GM10248 (cell line): ENCODE measurements at regions not wholly inside any gene's neighbourhood (a gene's known extent, or its start where the extent isn't known, plus 50 kb on each side); places are given as distances from the start of the nearest gene placed in this dataset.

ENCODE experiments used
- CTCF ChIA-PET: fragments of 300-600 bp; sonication (Branson Sonifier 250); formaldehyde crosslinking; extraction: SDS; loops from one replicate; lab custom pipeline; 2021; ENCODE audit warnings: antibody characterized with exemption; lab: Yijun Ruan, JAX
- POLR2A ChIA-PET: fragments of 350-650 bp; sonication (Branson Sonifier 250); formaldehyde crosslinking; extraction: SDS; loops from one replicate; lab custom pipeline; 2020; ENCODE audit warnings: antibody characterized with exemption; lab: Yijun Ruan, JAX
- DNase-seq: peaks from one replicate; pipeline ENCODE4 v3.0.0; 2012; ENCODE audit errors: extremely low spot score
- CTCF ChIP-seq: IDR thresholded peaks from 2 replicates; pipeline ENCODE4 v1.5.1; 2012; ENCODE audit warnings: mild to moderate bottlenecking, low read depth; ENCODE audit errors: extremely low read depth, missing control alignments, control extremely low read depth

- ChIA-PET CTCF (interaction anchor here (1.0 kb wide), 1 partner anchor 22 kb away, joined by 3 read pairs; no protein-coding TSS in a partner anchor), POLR2A (no interaction called here)
- TF ChIP-seq CTCF = no peak
- no peak for DNase-seq
These were observed 392.3 kb upstream of the ADGRL2 start for GRCh38 chr1:81408419-81408818.

GRCh38 chr1:81407000-81407821 lies 393.5 kb upstream of the ADGRL2 start:
- ChIA-PET POLR2A (no interaction called here), CTCF (interaction anchor here (1.3 kb wide), 1 partner anchor 353 kb away, joined by 4 read pairs; no protein-coding TSS in a partner anchor)
- DNase-seq = no peak
- no peak for TF ChIP-seq CTCF

- CTCF ChIA-PET = interaction anchor here (1.3 kb wide), 1 partner anchor 354 kb away, joined by 4 read pairs; no protein-coding TSS in a partner anchor
- TF ChIP-seq CTCF = no peak
- POLR2A ChIA-PET = no interaction called here
These were observed 394.3 kb upstream of the ADGRL2 start for GRCh38 chr1:81406292-81406999.

GRCh38 chr1:81398041-81398440 lies 402.7 kb upstream of the ADGRL2 start:
- DNase-seq = no peak
- ChIA-PET POLR2A (no interaction called here), CTCF (no interaction called here)
- TF ChIP-seq CTCF = no peak

More at GRCh38 chr1:81406292-81406999, 394.3 kb upstream of the ADGRL2 start:
- no peak for DNase-seq

- ChIA-PET CTCF (no interaction called here), POLR2A (no interaction called here)
- no peak for TF ChIP-seq CTCF
- DNase-seq = no peak
These were observed 408.1 kb upstream of the ADGRL2 start for GRCh38 chr1:81392526-81393226.
